Effector memory CD8-positive, alpha-beta T cell (primary cell): ENCODE measurements at regions not wholly inside any gene's neighbourhood (a gene's known extent, or its start where the extent isn't known, plus 50 kb on each side); places are given as distances from the start of the nearest gene placed in this dataset.

Source experiments
- ATAC-seq: fragments of 150-1000 bp; cut with Tn5 transposase; replicated peaks from 2 replicates; pipeline ENCODE4 v1.10.0; 2021; ENCODE audit warnings: mild to moderate bottlenecking, moderate library complexity
- DNase-seq, 3 experiments: peaks; one replicate each; pipeline ENCODE4 v3.0.0; 2021
- H3K27ac Mint-ChIP-seq, 2 donors: one replicate each; pipeline ENCODE4 v1.8.0; 2022; ENCODE audit warnings: mild to moderate bottlenecking in 2 of 2, mixed read lengths in 2 of 2, moderate library complexity in 2 of 2
- H3K27me3 Mint-ChIP-seq, 2 donors: one replicate each; pipeline ENCODE4 v1.8.0; 2022; ENCODE audit warnings: mixed read lengths in 2 of 2
- H3K36me3 Mint-ChIP-seq: one replicate; pipeline ENCODE4 v1.8.0; 2022; ENCODE audit warnings: mild to moderate bottlenecking, moderate library complexity, mixed read lengths; ENCODE audit not compliant: insufficient read depth
- H3K4me1 Mint-ChIP-seq, 2 donors: one replicate each; pipeline ENCODE4 v1.8.0; 2022; ENCODE audit warnings: low read depth in 2 of 2, mixed read lengths in 2 of 2
- H3K4me3 Mint-ChIP-seq, 2 donors: one replicate each; pipeline ENCODE4 v1.8.0; 2022; ENCODE audit warnings: mild to moderate bottlenecking in 2 of 2, mixed read lengths in 2 of 2, moderate library complexity in 2 of 2
- H3K9me3 Mint-ChIP-seq, 2 donors: one replicate each; pipeline ENCODE4 v1.8.0; 2022; ENCODE audit warnings: mixed read lengths in 2 of 2

DNA sequence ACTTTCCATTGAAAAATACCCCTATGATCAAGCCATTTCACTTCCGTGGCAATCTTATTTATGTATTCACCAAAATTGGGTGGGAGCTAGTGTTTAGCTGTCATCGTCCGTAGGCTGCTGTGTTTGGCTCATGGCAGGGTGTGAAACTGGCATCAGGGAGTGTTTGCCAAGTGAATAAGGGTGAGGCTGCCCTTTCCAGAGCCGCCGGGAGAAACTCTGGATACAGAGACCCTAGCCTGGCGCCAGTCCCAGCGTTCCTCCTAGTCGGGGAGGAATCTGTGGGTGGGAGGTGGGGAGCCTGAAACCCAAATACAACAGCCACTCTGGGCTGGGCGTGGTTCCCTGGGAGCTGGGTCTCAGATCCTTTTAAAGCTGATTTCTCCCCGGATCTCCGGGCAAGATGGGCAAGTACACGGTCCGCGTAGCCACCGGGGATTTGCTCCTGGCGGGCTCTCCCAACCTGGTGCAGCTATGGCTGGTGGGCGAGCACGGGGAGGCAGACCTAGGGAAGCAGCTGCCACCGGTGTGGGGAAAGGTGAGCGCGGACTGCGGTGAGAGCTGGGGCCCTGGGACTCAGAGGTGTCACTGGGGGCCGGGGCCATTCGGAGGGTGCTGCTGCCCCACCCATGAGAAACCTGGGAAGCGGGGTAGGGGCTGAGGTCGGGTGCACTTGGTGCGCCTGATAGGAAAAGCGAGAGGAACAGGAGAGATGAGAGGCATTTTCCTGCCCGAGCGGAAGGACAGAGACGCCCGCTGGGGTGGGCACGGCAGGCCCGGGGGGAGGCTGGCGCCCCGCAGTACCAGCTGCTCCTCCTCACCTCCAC lies 62.1 kb upstream of the TEKT1 start:
- Mint-ChIP-seq H3K36me3 (no peaks in the 10 kb centered on the region), H3K4me1 (peaks cover 0 to 2% of the 10 kb centered on the region in 2 donors), H3K27me3 (peaks cover 68 to 79% of the 10 kb centered on the region in 2 donors), H3K4me3 (no peak overlapping the region), H3K27ac (no peak overlapping the region), H3K9me3 (peaks cover 0 to 5% of the 10 kb centered on the region in 2 donors)
- no peak for DNase-seq
- ATAC-seq, result no peak

DNA sequence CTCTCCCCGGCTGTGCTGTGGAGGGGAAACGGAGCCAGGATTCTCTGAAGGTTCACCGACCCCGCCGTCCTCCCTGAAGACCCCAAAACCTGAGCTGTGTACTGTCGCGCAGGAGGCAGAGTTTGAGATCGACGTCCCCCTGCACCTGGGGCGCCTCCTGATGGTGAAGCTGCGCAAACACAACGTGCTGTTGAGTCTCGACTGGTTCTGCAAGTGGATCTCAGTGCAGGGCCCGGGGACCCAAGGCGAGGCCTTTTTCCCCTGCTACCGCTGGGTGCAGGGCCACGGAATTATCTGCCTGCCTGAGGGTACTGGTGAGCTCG lies 62.6 kb upstream of the TEKT1 start:
- H3K36me3 Mint-ChIP-seq, result no peaks in the 10 kb centered on the region
- no peak overlapping the region for H3K4me3 Mint-ChIP-seq
- no peaks in the 10 kb centered on the region for H3K9me3 Mint-ChIP-seq
- H3K4me1 Mint-ChIP-seq, result peaks cover 0 to 2% of the 10 kb centered on the region in 2 donors
- H3K27ac Mint-ChIP-seq, result no peak overlapping the region
- ATAC-seq (no peak), DNase-seq (peak in 1 of 3 experiments; percentile 14)
- H3K27me3 Mint-ChIP-seq, result peaks cover 63 to 73% of the 10 kb centered on the region in 2 donors

DNA sequence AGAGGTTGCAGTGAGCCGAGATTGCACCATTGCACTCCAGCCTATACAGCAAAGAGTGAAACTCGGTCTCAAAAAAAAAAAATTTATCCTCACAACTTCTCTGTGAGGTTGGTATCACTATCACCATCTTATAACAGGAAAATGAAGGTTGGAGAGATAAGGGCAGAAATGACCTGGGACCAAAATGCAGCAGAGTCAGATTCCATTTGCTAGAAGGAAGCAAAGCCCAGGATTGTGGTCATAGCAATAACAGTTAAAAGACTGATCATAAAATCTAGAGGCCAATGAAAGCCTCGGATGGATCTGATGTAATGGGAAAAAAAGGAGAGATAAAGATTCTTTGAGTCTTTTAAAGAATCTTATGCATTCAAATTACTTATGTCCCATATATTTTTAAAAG lies 69.6 kb upstream of the TEKT1 start:
- Mint-ChIP-seq H3K36me3 (no peaks in the 10 kb centered on the region), H3K9me3 (no peaks in the 10 kb centered on the region)

DNA sequence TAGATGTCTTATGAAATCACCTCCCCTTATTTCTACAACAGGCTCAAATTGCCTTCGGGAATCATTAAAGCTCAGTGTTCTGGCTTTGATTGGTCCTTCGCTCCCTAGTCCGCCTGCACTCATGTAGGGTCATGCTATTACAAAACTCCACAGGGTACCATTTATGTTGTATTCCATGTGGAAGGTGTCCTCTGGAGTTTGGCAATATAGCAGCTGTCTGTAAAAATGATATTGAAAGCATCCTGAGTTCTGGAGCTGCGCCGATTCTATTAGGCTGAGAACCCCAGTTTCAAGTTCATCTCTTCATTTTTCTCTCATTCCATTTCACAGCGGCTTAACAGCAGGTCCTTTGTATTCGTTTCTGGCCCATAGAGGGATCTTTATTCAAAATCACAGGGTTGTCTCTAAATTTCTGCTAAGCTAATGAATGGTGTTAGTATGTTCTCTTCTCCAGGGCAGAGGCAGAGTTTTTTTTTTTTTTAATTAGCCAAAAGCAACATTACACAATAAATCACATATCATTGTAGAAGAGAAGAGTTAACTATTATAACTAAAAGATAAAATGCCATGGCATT lies 71.9 kb upstream of the TEKT1 start:
- H3K36me3 Mint-ChIP-seq, result no peaks in the 10 kb centered on the region
- peak overlapping the region in 1 of 2 donors; percentile 10 for H3K27ac Mint-ChIP-seq
- no peaks in the 10 kb centered on the region for H3K9me3 Mint-ChIP-seq
- H3K4me3 Mint-ChIP-seq, result no peak overlapping the region
- no peak for ATAC-seq
- H3K4me1 Mint-ChIP-seq, result no peaks in the 10 kb centered on the region
- H3K27me3 Mint-ChIP-seq, result peaks cover under 1 to 6% of the 10 kb centered on the region in 2 donors
- DNase-seq, result no peak

More for the DNA sequence above, 69.6 kb upstream of the TEKT1 start:
- Mint-ChIP-seq H3K27ac (no peak overlapping the region), H3K27me3 (peaks cover 16 to 28% of the 10 kb centered on the region in 2 donors), H3K4me3 (no peak overlapping the region), H3K4me1 (no peaks in the 10 kb centered on the region)
- no peak for ATAC-seq
- DNase-seq, result no peak

DNA sequence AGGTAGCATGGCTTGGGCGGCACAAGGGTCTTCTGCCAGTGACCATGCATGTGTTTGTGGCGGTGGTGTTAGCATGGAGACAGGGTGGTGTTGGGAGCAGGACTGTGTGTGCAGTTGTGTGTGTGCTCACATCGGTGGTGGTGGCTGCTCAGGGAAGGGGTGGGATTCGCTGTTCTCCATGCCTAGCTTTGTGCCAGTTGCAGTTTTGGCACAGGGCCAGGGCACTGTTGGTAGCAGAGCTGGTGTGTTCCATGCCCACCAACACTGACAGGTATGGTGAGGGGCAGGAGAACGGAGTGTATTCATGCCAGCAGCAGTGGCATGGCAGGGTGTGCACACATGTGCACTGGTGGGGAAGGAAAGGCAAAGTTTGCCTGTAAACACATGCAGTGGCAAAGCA lies 77.3 kb upstream of the TEKT1 start:
- H3K27ac Mint-ChIP-seq, result no peak overlapping the region
- peaks cover 21 to 36% of the 10 kb centered on the region in 2 donors for H3K27me3 Mint-ChIP-seq
- H3K36me3 Mint-ChIP-seq, result no peaks in the 10 kb centered on the region
- no peak overlapping the region for H3K4me3 Mint-ChIP-seq
- DNase-seq, result no peak
- H3K4me1 Mint-ChIP-seq, result peaks cover 6 to 10% of the 10 kb centered on the region in 2 donors
- ATAC-seq, result no peak
- H3K9me3 Mint-ChIP-seq, result no peaks in the 10 kb centered on the region

DNA sequence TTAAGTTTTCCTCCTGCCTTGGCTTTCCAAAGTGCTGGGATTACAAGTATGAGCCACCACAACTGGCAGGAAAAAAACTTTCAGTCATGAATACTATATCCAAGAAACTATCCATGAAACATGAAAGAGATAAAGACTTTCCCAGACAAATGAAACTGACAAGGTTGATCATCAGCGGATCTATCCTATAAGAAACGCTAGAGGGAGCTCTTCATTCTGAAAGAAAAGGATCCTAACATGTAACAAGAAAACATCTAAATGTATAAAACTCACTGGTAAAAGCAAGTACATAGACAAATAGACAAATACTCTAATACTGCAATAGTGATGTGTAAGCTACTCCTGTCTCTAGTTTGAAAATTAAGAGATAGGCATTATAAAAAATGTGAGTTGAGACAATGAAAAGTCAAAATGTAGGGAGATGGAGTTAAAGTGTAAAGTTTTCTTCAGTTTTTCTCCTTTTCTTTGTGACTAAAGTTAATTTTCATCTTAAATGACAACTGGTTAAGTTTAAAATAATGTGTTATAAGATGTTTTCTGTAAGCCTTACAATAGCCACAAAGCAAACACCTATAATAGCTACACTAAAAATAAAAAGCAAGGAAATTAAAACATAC lies 79.6 kb upstream of the TEKT1 start:
- Mint-ChIP-seq H3K4me1 (peaks cover 9 to 15% of the 10 kb centered on the region in 2 donors), H3K27ac (no peak overlapping the region), H3K36me3 (no peaks in the 10 kb centered on the region), H3K9me3 (no peaks in the 10 kb centered on the region), H3K27me3 (peaks cover 27 to 52% of the 10 kb centered on the region in 2 donors), H3K4me3 (no peak overlapping the region)
- peak in 1 of 3 experiments; percentile 4 for DNase-seq
- peak; percentile 33 for ATAC-seq

DNA sequence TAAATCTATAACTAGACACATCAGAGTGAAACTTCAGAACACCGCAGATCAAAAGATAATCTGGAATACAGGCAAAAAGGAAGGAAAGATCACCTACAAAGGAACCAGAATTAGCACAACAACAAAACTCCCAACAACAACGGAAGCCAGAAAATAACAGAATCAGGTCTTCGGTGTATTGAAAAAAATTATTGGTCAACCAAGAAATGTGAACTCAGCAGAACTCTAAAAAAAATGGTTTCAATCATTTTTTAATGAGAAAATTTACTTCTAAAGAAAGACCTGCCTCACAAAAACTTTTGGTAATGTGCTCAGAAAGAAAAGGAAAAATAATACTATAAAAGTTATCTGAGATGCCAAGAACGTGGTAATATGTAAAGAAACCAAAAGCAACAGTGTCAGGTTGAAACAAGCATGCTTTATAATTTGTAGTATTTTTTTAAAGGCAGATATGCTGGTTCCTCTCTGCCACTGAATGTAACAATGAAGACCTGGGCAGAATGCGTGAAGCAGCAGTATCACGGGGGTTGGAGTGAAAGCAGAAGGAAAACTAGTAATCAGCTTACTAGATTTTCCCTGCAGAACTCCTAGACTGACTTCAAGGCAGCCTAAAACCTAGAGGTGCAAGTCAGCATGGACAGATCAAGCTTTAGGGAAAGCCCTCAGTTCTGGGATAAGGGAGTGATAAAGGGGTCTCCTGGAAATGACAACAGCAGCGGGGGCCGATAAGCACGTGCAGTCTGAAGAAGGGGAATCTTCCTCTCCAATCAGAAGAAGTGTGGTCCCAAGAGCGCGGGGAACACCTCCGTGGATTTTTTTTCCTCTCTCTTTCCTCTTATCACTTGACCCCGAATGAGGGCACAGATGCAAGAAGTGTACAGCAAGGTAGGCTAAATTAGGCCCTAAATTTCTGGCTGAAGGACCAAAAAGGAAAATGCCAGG lies 80.9 kb upstream of the TEKT1 start:
- no peaks in the 10 kb centered on the region for H3K9me3 Mint-ChIP-seq

DNA sequence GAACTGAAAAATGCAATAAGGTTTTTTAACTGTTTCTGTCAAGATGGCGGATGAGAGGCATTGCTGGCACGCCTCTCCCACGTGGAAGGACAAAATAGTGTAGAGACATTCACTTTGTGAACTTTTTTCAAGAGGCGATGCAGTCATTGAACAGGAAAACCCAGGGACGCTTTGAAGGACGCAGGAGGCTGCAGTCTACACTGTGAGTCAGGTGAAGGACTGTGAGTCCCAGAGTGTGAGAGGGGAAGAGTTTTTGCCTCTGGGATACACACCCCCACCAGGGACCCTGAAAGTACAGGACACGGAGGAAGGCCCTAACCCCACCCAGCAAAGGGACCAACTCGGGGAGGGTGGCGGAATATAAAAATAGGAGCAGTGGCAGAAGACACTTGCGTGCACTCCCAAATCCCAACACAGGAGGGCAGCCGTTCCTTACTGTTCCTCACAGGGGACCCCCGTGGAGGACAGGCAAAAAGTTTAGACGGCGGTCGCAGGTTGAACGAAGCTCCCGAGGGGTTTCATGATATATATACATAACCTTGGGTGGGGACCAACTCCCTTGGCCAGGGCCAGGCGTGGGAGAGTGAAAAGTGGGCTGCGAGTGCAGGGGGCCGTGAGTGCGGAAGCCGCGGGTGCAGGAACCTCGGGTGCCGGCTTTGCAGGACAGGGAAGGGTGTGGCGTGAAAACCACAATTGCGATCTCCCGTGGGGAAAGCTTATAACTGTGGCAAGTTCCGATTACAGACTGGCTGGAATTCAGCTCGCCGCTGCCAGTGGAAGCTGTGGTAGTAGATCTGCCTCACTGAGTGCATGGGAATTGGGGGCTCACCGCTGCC lies 82.0 kb upstream of the ALOX12 start:
- peak; percentile 81 for ATAC-seq
- H3K4me3 Mint-ChIP-seq, result peak overlapping the region; percentile 76 to 78
- no peaks in the 10 kb centered on the region for H3K36me3 Mint-ChIP-seq
- H3K9me3 Mint-ChIP-seq, result no peaks in the 10 kb centered on the region
- H3K27me3 Mint-ChIP-seq, result peaks cover 27 to 48% of the 10 kb centered on the region in 2 donors
- peaks cover 9 to 15% of the 10 kb centered on the region in 2 donors for H3K4me1 Mint-ChIP-seq
- peak; percentile 69 to 82 (median 73) for DNase-seq
- H3K27ac Mint-ChIP-seq, result peak overlapping the region; percentile 20 to 47

More for the DNA sequence above, 80.9 kb upstream of the TEKT1 start:
- Mint-ChIP-seq H3K4me1 (peaks cover 9 to 15% of the 10 kb centered on the region in 2 donors), H3K27ac (no peak overlapping the region), H3K27me3 (peaks cover 27 to 52% of the 10 kb centered on the region in 2 donors), H3K36me3 (no peaks in the 10 kb centered on the region), H3K4me3 (no peak overlapping the region)
- DNase-seq (no peak), ATAC-seq (no peak)

DNA sequence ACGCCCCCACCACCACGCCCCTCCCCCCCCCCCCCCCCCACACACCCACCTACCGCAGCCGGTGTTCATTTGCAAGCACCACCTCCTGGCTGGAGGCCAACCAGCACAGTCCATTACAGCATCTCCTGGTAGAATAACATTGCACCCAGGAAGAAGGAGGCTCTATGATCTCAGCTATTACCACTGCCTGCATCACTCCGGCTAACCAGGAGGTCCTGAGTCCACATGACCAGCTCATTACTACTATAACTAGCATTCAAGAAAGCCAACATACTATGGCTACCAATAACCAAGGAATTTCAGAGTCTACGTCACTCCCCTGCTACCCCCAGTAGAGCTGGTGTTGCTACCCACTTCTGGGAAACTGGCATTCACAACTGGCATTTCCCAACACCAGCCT lies 81.1 kb upstream of the ALOX12 start:
- Mint-ChIP-seq H3K36me3 (no peaks in the 10 kb centered on the region), H3K27me3 (peaks cover 27 to 44% of the 10 kb centered on the region in 2 donors), H3K9me3 (no peaks in the 10 kb centered on the region), H3K4me1 (peaks cover 9 to 15% of the 10 kb centered on the region in 2 donors), H3K27ac (no peak overlapping the region), H3K4me3 (peak overlapping the region in 1 of 2 donors; percentile 37)
- DNase-seq (no peak), ATAC-seq (no peak)

DNA sequence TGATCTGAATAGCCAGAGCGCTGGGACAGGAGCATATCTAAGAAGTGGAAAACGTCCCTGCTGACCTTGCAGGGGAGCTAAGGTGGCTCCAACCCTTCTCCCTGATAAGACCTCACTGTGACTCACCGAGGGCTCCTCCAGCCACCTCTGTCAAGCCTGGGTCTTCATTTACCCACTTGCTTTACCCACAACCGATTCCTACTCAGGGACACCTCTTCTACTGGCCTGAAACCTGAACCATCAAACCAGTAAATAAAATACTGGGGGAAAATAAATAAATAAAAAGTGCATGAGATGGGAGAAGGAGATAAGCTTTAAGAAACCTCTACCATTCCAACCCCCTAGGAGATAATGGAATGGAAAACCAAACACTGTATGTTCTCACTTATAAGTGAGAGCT lies 80.2 kb upstream of the ALOX12 start:
- DNase-seq, result no peak
- Mint-ChIP-seq H3K27ac (no peak overlapping the region), H3K4me3 (no peak overlapping the region), H3K36me3 (no peaks in the 10 kb centered on the region), H3K9me3 (no peaks in the 10 kb centered on the region), H3K27me3 (peaks cover 27 to 44% of the 10 kb centered on the region in 2 donors), H3K4me1 (peaks cover 9 to 15% of the 10 kb centered on the region in 2 donors)
- ATAC-seq, result no peak

DNA sequence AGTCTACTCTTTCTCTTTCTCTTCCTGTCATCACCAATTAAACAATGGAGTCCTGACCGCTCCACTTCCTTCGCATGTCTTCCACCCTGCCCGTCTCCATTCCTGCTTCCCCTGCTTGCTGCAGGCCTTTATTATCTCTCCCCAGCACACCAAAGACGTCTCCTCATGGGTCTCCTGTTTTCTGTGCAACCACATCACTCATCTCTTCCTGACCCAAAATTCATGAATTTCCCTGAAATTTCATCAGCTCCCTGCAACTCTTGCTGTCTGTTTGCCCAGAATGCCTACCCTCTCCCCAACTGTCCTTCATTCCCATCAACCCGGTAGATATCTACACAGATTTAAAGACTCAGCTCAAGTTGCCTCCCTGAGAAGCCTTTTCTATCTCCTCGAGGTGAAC lies 76.7 kb upstream of the ALOX12 start:
- peaks cover 0 to 3% of the 10 kb centered on the region in 2 donors for H3K4me1 Mint-ChIP-seq

DNA sequence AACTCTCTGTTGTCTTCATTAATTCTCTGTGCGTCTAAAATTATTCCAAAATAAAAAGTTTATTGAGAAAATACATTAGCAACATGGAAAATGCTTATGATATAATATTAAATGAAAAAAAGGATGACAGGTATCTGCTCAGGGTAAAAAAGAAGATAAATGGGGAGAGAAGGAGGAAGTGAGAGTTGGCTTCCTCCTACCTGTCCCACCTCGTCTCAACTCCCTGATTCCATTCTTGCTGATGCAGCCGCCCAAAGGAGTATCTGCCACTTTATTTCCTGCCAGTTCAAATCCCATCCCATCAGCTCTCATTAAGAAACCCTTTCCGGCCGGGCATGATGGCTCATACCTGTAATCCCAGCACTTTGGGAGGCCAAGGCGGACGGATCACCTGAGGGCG lies 72.5 kb upstream of the ALOX12 start:
- Mint-ChIP-seq H3K4me1 (peaks cover 3 to 5% of the 10 kb centered on the region in 2 donors), H3K36me3 (no peaks in the 10 kb centered on the region), H3K9me3 (no peaks in the 10 kb centered on the region), H3K4me3 (no peak overlapping the region), H3K27me3 (no peaks in the 10 kb centered on the region), H3K27ac (no peak overlapping the region)
- ATAC-seq (no peak), DNase-seq (no peak)

More for the DNA sequence above, 76.7 kb upstream of the ALOX12 start:
- Mint-ChIP-seq H3K27me3 (peaks cover 2 to 12% of the 10 kb centered on the region in 2 donors), H3K27ac (no peak overlapping the region), H3K9me3 (no peaks in the 10 kb centered on the region), H3K4me3 (no peak overlapping the region), H3K36me3 (no peaks in the 10 kb centered on the region)
- DNase-seq, result no peak
- ATAC-seq, result no peak
